Activated naive CD4-positive, alpha-beta T cell treated with Interleukin-2 at 50 U/mL for 16 hours (primary cell): ENCODE measurements at regions not wholly inside any gene's neighbourhood (a gene's known extent, or its start where the extent isn't known, plus 50 kb on each side); places are given as distances from the start of the nearest gene placed in this dataset.

Source experiments
- DNase-seq: peaks from one replicate; pipeline ENCODE4 v3.0.0-alpha.2; 2020

GRCh38 chr13:50365408-50366391, 350.5 kb downstream of the KCNRG start:
- peak; percentile 69 for DNase-seq

- DNase-seq, result peak; percentile 46
Measured at GRCh38 chr13:50366488-50367174, 351.4 kb downstream of the KCNRG start.

DNA sequence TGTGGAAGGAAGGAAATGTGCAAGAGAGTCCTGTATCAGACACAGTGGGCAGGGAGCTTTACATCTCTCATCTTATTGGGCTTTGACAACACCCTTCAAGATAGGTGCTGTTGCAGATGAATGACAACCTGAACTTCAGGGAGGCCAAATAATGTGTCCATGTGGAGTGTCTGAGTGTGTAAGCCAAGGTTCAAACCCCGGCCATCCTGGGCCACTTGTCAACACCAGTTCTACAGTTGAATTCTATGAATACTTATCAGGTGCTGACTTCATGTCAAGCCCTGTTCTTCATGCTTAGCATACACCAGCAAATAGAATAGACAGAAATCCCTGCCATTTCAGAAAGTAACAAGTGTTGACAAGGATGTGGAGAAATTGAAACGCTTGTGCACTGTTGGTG, 354.4 kb downstream of the KCNRG start:
- DNase-seq, result no peak

DNA sequence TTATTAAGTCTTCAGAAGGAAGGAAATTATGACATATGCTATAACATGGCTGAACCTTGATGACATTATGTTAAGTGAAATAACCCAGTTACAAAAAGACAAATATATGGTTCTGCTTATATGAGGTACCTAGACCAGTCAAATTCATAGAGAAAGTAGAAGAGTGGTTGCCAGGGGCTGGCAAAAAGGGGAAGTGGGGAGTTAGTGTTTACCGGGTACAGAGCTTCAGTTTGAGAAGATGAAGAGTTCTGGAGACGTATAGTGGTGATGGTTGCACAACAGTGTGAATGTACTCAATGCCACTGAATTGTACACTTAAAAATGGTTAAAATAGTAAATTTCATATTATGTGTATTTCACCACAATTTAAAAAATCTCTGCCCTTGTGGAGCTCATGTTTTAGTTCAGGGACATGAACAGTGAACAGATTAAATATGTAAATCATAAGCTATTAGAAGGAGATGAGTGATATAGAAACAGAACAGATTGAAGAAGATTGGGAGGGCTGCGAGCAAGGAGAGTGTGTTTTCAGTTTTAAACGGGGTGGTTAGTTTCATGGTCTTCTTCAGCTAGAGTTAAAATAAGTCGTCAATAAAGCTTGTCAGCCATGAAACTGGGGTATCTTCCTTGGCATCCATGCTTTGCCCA, 355.2 kb downstream of the KCNRG start:
- no peak for DNase-seq

DNA sequence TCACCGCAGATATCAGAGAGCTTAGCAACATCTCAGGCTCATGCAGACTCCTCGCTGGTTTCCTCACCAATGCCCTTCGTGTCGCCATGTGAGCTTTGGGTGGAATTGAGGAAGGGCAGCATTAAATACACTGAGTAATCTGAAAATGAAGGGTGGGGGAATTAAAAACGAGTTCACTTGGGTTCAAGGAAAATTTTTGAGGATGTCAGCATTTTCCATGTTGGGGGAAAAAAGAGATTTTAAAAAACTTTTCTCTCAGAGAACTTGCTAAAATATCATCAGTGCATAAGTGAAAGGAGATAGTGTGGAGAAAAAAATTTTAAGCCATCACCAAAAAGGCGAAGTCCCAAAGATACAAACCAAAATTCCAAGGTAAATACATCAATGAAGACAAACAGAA, 359.3 kb downstream of the KCNRG start:
- DNase-seq, result no peak

DNA sequence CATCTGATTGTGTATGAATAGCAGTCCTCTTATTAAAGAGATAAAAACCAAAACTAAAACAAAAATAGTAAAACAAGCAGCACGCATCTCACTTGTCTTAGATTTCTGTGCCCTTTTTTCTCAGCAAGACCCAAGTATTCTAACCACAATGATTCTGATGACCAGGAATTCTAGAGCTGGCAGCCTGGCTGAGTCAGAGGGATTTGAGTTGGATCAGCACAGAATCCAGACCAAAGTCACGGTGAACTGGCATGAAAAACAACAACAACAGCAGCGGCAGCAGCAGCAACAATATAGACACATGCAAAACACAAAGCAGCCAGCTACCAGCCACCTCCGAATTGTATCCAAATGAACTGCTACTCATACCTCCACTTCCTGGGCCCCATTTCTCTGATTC, 360.5 kb downstream of the KCNRG start:
- no peak for DNase-seq

- DNase-seq, result no peak
Measured at GRCh38 chr13:50376895-50377575, 361.8 kb downstream of the KCNRG start.

DNA sequence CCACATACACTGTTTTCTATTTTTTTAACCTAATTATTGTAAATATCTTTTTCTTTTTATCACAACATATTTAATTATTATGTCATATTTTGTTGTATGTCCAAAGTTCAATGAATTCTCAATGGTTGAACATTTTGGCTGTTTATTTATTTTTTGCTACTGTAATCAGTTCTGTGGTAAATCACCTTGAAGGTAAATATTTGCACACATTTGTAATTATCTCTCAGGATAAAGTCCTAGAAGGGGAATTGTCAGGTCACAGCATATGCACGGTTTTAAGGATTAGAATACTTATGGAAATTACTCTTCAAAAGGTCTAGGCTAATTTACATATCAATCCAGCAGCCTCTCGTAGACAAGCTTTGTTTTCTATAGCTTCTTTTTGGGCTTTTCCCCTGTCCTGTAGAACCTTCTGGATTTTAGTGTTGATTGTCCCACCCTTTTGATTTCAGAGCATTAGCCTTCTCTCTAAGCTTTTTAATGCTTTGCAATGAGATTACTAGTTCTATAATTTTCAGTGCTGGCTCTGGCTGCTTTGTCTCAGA, 362.6 kb downstream of the KCNRG start:
- no peak for DNase-seq

- no peak for DNase-seq
Measured at GRCh38 chr13:50378509-50379044, 363.3 kb downstream of the KCNRG start.

GRCh38 chr13:50379584-50379983, 364.3 kb downstream of the KCNRG start:
- no peak for DNase-seq

- no peak for DNase-seq
Measured at GRCh38 chr13:50380905-50381304, 365.7 kb downstream of the KCNRG start.

- no peak for DNase-seq
Measured at GRCh38 chr13:50382511-50382910, 367.3 kb downstream of the KCNRG start.

DNA sequence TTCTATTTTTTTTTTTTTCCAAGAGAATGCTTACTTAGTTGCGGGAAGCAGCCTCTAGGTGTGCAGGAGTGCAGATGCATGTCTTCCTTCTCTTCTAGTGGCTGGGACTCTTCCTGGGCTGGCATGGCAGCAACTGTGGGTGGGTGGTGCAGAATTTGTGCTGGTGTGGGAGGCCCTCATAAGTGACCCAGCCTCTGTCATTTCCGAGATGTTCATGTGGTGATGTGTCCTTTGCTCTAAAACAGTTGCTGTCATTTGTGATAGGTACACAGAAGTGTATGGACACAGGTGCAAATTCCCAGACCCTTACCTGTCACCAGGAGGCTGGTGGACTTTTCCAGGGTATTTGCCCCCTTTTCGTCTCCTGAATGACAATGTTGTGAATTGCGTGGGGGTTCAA, 367.7 kb downstream of the KCNRG start:
- no peak for DNase-seq

- no peak for DNase-seq
Measured at GRCh38 chr13:50384724-50385123, 369.5 kb downstream of the KCNRG start.

- no peak for DNase-seq
Measured at GRCh38 chr13:50386541-50387050, 371.4 kb downstream of the KCNRG start.

DNA sequence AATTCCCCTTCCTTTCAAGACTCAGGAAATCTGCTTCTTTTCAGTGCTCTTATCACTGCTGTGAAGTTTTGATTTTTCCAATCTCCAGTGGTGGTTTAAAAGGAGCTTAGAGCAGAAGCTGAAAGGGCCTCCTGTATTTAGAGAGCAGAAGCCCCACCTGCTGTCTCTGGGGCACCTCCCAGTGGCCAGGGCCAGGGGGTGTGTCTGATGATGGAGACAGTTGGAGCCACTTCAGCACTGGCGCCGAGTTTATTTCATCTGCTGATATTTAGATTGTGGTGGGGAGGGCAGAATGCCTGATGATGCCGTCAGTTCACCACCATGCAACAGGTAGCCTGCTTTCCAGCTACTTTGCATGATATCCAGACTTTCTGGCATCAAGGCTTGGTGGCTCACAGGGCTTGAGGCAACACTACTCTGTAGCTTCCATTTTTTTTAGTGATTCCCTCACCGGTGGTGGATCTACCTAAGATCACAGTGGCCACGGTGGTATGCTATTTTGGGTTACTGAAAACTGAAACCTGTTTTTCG, 371.9 kb downstream of the KCNRG start:
- peak; percentile 40 for DNase-seq

DNA sequence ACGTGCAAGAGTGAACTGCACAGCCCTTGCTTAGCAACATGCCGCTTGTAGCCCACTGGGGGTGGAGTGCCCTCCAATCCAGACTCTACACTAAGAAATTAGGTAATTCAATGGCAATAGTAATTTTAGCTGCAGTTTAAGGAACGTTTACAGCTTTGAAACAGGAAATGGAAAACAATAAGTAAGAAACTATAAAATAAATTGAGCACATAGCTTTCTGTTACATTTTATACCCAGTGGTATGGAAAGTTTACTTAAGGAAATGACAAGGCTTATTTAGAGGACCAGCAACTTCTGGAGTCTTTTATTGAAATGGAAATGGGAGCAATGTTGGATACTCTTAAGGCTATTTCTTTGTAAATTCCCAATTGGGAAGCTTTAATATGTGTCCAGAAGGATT, 373.2 kb downstream of the KCNRG start:
- no peak for DNase-seq

DNA sequence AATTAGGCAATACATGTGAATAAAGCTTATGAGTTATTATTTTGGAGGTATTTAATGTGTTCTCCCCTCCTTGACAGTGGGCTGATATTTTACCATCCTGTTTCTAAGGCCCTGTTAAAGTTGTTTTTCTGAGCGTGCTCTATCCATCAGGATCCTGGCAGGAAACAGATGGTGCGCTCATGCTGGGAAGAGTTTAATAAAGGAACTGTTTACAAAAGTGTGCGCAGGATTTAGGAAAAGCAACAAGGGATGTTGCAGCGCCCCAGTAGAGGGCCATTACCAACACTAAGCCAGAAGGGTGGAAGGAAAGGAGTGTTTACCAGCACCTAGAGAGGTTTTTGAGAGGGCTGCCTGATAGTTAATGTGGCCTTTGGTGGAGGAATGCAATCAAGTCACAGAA, 374.5 kb downstream of the KCNRG start:
- no peak for DNase-seq

GRCh38 chr13:50390503-50391248, 375.4 kb downstream of the KCNRG start:
- DNase-seq, result no peak

DNA sequence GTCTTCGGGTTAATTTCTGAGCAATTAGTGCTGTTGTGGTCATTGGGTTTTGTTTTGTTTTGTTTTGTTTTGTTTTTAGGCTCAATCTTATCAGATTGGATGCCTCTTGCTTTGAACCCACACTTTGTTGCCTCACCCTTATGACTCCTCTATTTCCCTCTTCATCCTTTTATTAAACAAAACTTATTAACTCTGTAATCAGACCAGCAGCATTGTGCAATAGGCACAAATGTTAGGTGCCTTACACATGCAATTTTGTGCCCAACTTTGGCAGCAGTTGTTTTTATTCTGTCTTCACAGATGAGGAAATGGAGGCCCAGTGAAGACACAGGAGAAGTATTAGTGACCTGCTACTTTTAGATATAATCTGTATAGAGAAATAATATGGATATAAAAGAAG, 377.7 kb downstream of the KCNRG start:
- DNase-seq, result no peak

GRCh38 chr13:50393628-50394027, 378.4 kb downstream of the KCNRG start:
- no peak for DNase-seq
